ENCODE measurements at regions not wholly inside any gene's neighbourhood (a gene's known extent, or its start where the extent isn't known, plus 50 kb on each side); places are given as distances from the start of the nearest gene placed in this dataset.

DNA sequence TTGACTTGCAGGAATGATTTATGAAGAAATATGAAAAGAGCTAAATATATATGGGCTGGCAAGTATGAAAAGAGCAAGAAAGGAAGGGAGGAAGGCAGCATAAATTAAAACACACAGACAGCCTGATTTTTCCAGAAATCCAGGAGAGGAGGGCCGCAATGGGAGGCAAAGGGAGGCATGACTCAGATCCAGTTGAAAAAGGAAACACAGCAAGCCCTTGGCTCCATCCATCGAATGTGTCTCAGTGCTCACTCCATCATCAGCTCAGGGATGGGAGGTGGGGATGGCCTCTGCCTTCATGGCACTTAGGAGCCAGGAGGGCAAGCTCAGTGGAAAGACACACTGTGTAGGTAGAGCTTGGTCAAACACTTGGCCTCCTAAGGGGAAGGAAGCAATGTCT is 75.7 kb upstream of the PDZD8 start:
- Histone ChIP-seq H3K36me3 (no peaks in the 10 kb centered on the region), H3K4me3 (no peak overlapping the region)
- WGBS, 2 donors (ENCODE audit: low coverage in 1 of 2): 38 to 80% methylated on average over 2 of the region's 2 CpGs

DNA sequence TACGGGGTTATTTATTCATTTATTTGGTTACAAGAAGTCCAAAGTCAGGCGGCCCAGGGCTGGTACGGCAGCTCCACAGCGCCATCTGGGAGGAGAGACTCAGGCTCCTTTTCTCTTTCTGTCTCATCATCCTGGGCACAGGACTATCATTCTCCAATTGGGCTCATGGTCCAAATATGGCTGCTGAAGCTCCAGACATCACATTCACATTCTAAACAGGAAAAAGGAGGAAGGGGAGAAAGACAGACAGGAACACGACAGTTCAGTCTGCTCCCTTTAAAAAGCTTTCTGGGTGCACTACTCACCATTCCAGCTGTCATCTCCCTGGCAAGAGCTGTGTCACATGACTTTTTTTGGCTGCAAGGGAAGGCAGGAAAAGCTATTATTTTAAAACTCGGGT is 74.4 kb upstream of the PDZD8 start:
- 53 to 57% methylated on average over 6 of the region's 6 CpGs for WGBS, 2 donors (ENCODE audit: low coverage in 1 of 2)
- TF ChIP-seq, protein P1, sequence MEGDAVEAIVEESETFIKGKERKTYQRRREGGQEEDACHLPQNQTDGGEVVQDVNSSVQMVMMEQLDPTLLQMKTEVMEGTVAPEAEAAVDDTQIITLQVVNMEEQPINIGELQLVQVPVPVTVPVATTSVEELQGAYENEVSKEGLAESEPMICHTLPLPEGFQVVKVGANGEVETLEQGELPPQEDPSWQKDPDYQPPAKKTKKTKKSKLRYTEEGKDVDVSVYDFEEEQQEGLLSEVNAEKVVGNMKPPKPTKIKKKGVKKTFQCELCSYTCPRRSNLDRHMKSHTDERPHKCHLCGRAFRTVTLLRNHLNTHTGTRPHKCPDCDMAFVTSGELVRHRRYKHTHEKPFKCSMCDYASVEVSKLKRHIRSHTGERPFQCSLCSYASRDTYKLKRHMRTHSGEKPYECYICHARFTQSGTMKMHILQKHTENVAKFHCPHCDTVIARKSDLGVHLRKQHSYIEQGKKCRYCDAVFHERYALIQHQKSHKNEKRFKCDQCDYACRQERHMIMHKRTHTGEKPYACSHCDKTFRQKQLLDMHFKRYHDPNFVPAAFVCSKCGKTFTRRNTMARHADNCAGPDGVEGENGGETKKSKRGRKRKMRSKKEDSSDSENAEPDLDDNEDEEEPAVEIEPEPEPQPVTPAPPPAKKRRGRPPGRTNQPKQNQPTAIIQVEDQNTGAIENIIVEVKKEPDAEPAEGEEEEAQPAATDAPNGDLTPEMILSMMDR (IDR thresholded peaks at IDR 0.05): no peak
- TF ChIP-seq POLR2A (IDR thresholded peaks at IDR 0.05): no peak
- TF ChIP-seq POLR2AphosphoS5 (IDR thresholded peaks at IDR 0.05): no peak
- TF ChIP-seq EP300 (IDR thresholded peaks at IDR 0.05): no peak
- no peak overlapping the region for H3K4me3 ChIP-seq
- no peaks in the 10 kb centered on the region for H3K36me3 ChIP-seq
- no peak overlapping the region for H3K27ac ChIP-seq
- no peak for ATAC-seq
- no peaks in the 10 kb centered on the region for H3K4me1 ChIP-seq
- H3K9me3 ChIP-seq: peaks cover 0 to 16% (median 0%) of the 10 kb centered on the region in 3 donors
- H3K27me3 ChIP-seq: peaks cover 37% of the 10 kb centered on the region

More for the DNA sequence above, 75.7 kb upstream of the PDZD8 start:
- Histone ChIP-seq H3K4me1 (no peaks in the 10 kb centered on the region), H3K9me3 (peaks cover 0 to 16% (median 0%) of the 10 kb centered on the region in 3 donors), H3K27me3 (peaks cover 36% of the 10 kb centered on the region), H3K27ac (no peak overlapping the region)
- no peak for TF ChIP-seq EP300 (IDR thresholded peaks at IDR 0.05)
- TF ChIP-seq POLR2AphosphoS5 (IDR thresholded peaks at IDR 0.05): no peak
- no peak for TF ChIP-seq POLR2A (IDR thresholded peaks at IDR 0.05)
- TF ChIP-seq, protein P1 (IDR thresholded peaks at IDR 0.05): no peak
- no peak for ATAC-seq

- peaks cover 0 to 9% (median 0%) of the 10 kb centered on the region in 3 donors for H3K9me3 ChIP-seq
- no peak overlapping the region for H3K27ac ChIP-seq
- ATAC-seq: no peak
- H3K4me3 ChIP-seq: no peak overlapping the region
- 15 to 20% methylated on average over 2 to 5 of the region's 5 CpGs for WGBS, 2 donors (ENCODE audit: low coverage in 1 of 2)
- no peak for TF ChIP-seq POLR2AphosphoS5 (IDR thresholded peaks at IDR 0.05)
- TF ChIP-seq, protein P1 (IDR thresholded peaks at IDR 0.05): no peak
- TF ChIP-seq POLR2A (IDR thresholded peaks at IDR 0.05): no peak
- TF ChIP-seq EP300 (IDR thresholded peaks at IDR 0.05): no peak
- H3K27me3 ChIP-seq: peaks cover 38% of the 10 kb centered on the region
- no peaks in the 10 kb centered on the region for H3K36me3 ChIP-seq
- no peaks in the 10 kb centered on the region for H3K4me1 ChIP-seq
Measured at GRCh38 chr10:117448802-117449201, 73.6 kb upstream of the PDZD8 start.

- Histone ChIP-seq H3K27ac (no peak overlapping the region), H3K27me3 (peaks cover 49% of the 10 kb centered on the region), H3K36me3 (no peaks in the 10 kb centered on the region), H3K4me1 (peaks cover 0 to 12% (median 4%) of the 10 kb centered on the region in 3 donors), H3K4me3 (no peak overlapping the region), H3K9me3 (peaks cover 0 to 4% (median 0%) of the 10 kb centered on the region in 3 donors)
- WGBS, 2 donors (ENCODE audit: low coverage in 1 of 2): 82 to 83% methylated on average over 3 of the region's 3 CpGs
- no peak for ATAC-seq
- TF ChIP-seq POLR2A (IDR thresholded peaks at IDR 0.05): no peak
- TF ChIP-seq EP300 (IDR thresholded peaks at IDR 0.05): no peak
- TF ChIP-seq, protein P1 (IDR thresholded peaks at IDR 0.05): no peak
- no peak for TF ChIP-seq POLR2AphosphoS5 (IDR thresholded peaks at IDR 0.05)
Measured at GRCh38 chr10:117445992-117446391, 70.8 kb upstream of the PDZD8 start.

DNA sequence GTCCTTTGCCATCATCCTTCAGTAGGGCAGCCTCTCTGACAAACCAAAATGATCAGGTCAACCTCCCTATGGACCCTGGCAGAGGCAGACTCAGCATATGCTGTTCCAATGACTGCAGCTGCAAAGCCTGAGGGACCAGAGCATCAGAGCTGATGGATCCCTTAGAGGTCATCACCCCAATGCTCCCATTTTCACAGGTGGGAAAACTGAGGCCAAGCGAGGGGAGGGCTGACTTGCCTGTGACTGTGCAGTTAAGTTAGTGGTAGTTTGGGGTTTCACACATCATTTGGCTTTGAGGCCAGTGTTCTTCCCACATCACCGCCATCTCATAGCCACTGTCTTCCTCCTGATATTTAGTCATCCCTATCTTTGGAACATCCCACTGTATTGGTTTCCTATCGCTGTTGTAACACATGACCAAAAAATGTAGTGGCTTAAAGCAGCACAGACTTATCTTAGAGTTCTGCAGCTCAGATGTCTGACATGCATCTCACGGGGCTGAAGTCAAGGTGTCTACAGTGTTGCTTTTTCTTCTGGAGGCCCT is 69.3 kb upstream of the PDZD8 start:
- no peaks in the 10 kb centered on the region for H3K36me3 ChIP-seq
- H3K27ac ChIP-seq: no peak overlapping the region
- WGBS, 2 donors (ENCODE audit: low coverage in 1 of 2): 93 to 100% methylated on average over 1 to 4 of the region's 4 CpGs
- H3K27me3 ChIP-seq: peaks cover 64% of the 10 kb centered on the region
- H3K9me3 ChIP-seq: peaks cover 0 to 2% (median 0%) of the 10 kb centered on the region in 3 donors
- TF ChIP-seq POLR2A (IDR thresholded peaks at IDR 0.05) (no peak), POLR2AphosphoS5 (IDR thresholded peaks at IDR 0.05) (no peak), EP300 (IDR thresholded peaks at IDR 0.05) (no peak)
- TF ChIP-seq, protein P1 (IDR thresholded peaks at IDR 0.05): no peak
- H3K4me3 ChIP-seq: no peak overlapping the region
- ATAC-seq: no peak
- peaks cover 0 to 12% (median 4%) of the 10 kb centered on the region in 3 donors for H3K4me1 ChIP-seq

Measured in gastroesophageal sphincter (tissue), 4 donors.